Osteocyte (in vitro differentiated cells): ENCODE measurements at regions not wholly inside any gene's neighbourhood (a gene's known extent, or its start where the extent isn't known, plus 50 kb on each side); places are given as distances from the start of the nearest gene placed in this dataset.
"Not testable (repeated sequence)": the region's sequence is repeated elsewhere in the genome, so short reads cannot be mapped to it uniquely, and the experiment has no call there.

Experiments
- DNase-seq: peaks from one replicate; pipeline ENCODE4 v3.0.0; 2021; ENCODE audit warnings: mixed read lengths; ENCODE audit not compliant: unreplicated experiment; ENCODE audit errors: extremely low spot score
- H3K27ac Mint-ChIP-seq: one replicate; pipeline ENCODE4 v1.8.0; 2021; ENCODE audit warnings: mild to moderate bottlenecking, mixed read lengths; ENCODE audit not compliant: unreplicated experiment
- H3K27me3 Mint-ChIP-seq: one replicate; pipeline ENCODE4 v1.8.0; 2021; ENCODE audit warnings: mixed read lengths; ENCODE audit not compliant: unreplicated experiment
- H3K36me3 Mint-ChIP-seq: one replicate; pipeline ENCODE4 v1.8.0; 2021; ENCODE audit warnings: mixed read lengths; ENCODE audit not compliant: unreplicated experiment
- H3K4me1 Mint-ChIP-seq: one replicate; pipeline ENCODE4 v1.8.0; 2021; ENCODE audit warnings: mixed read lengths; ENCODE audit not compliant: unreplicated experiment
- H3K4me3 Mint-ChIP-seq: one replicate; pipeline ENCODE4 v1.8.0; 2021; ENCODE audit warnings: mild to moderate bottlenecking, moderate library complexity, mixed read lengths; ENCODE audit not compliant: unreplicated experiment
- H3K9me3 Mint-ChIP-seq: one replicate; pipeline ENCODE4 v1.8.0; 2021; ENCODE audit warnings: mixed read lengths; ENCODE audit not compliant: unreplicated experiment
- CTCF ChIP-seq: fragments of 200-600 bp; sonication (generic); IDR thresholded peaks from 2 replicates; pipeline ENCODE4 v1.5.0; 2021; ENCODE audit warnings: antibody characterized with exemption, mild to moderate bottlenecking, moderate library complexity

DNA sequence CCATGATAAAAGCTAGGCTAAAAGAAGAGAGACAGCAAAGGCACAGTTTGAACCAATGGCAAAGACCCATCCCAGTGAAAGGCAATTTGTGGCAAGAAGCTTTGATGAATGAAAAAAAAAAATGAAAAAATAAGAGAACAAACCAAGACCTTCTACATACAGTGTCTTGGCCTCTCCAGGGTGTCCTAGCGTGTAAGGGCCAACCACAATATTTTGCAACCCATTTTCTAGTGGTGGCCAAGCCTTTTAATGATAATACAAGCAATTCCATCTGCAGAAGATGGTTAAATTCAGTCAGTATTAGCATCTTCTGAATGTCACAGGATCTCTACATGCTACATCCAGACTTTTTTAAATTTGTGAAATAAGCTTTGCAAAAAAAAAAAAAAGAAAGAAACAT lies 270.4 kb downstream of the LRATD1 start:
- H3K36me3 Mint-ChIP-seq = no peaks in the 10 kb centered on the region
- no peaks in the 10 kb centered on the region for H3K27me3 Mint-ChIP-seq
- no peaks in the 10 kb centered on the region for H3K4me1 Mint-ChIP-seq
- no peak overlapping the region for H3K4me3 Mint-ChIP-seq
- DNase-seq = no peak
- H3K9me3 Mint-ChIP-seq = peaks cover 20% of the 10 kb centered on the region
- TF ChIP-seq CTCF = no peak
- no peak overlapping the region for H3K27ac Mint-ChIP-seq

DNA sequence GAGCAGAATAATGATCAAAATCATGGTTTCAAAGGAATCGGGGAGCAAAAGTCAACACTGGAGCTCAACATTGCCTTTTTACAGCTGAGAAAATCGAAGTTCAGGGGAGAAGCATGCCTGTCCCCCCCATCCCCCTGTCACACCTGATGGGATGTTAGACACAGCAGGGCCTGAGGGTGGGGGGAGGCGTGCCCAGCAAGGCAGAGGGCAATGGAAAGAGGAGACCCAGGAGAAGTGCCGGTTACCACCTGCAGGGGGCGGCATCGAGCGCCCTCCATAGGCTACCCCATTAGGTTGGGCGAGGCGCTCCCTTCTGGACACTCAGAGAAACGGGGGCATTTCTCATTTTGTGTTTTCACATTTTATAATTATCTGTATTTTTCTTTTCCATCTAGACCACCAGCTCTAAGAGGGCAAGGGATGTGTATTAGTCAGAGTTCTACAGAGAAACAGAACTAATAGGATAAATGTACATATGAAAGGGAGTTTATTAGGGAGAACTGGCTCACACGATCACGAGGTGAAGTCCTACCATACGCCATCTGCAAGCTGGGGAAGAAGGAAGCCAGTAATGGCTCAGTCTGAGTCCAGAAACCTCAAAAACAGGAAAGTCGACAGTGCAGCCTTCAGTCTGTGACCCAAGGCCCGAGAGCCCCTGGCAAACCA lies 271.3 kb downstream of the LRATD1 start:
- DNase-seq = no peak
- Mint-ChIP-seq H3K36me3 (no peaks in the 10 kb centered on the region), H3K9me3 (peaks cover 15% of the 10 kb centered on the region), H3K27ac (no peak overlapping the region), H3K27me3 (no peaks in the 10 kb centered on the region), H3K4me3 (no peak overlapping the region), H3K4me1 (no peaks in the 10 kb centered on the region)
- TF ChIP-seq CTCF = peak; percentile 43

GRCh38 chr2:14904378-14904777 lies 271.9 kb downstream of the LRATD1 start:
- H3K27me3 Mint-ChIP-seq, H3K27ac Mint-ChIP-seq, DNase-seq, H3K36me3 Mint-ChIP-seq, H3K4me3 Mint-ChIP-seq, H3K4me1 Mint-ChIP-seq: not testable (repeated sequence)
- peaks cover 15% of the 10 kb centered on the region for H3K9me3 Mint-ChIP-seq

- no peak for DNase-seq
- H3K27me3 Mint-ChIP-seq = no peaks in the 10 kb centered on the region
- no peaks in the 10 kb centered on the region for H3K36me3 Mint-ChIP-seq
- H3K27ac Mint-ChIP-seq = no peak overlapping the region
- H3K4me1 Mint-ChIP-seq = no peaks in the 10 kb centered on the region
- TF ChIP-seq CTCF = no peak
- H3K9me3 Mint-ChIP-seq = peaks cover 15% of the 10 kb centered on the region
- H3K4me3 Mint-ChIP-seq = no peak overlapping the region
Observed at GRCh38 chr2:14905571-14905970, 273.1 kb downstream of the LRATD1 start.

DNA sequence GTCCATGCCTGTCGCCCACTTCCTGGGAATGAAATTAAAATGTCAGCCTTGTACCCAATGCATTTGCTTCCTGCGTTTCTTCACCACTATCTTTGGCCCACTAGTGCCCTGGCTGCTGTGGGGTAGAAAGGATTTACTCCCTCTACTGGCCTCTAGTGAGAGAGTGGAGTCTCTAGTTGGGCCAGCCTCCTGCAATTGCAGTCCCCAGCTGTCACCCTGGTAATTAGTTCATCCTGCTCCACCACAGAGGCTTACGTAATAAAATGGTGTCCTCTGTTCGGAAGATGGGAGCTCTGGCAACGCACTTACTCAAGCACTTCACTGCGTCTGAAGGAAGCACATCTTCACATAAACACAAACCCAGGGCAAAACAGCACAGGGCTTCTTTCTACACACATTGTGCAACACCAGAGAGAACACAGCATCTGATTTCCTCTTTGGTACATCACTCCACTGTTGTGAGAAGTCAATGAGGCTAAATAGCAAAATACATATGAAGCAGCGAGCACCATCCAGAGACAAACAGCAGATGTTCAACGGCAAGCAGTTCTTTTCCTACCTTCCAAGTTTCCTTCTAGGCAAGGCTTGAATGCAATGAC lies 274.6 kb downstream of the LRATD1 start:
- TF ChIP-seq CTCF = no peak
- no peaks in the 10 kb centered on the region for H3K27me3 Mint-ChIP-seq
- H3K27ac Mint-ChIP-seq = no peak overlapping the region
- H3K36me3 Mint-ChIP-seq = no peaks in the 10 kb centered on the region
- peaks cover 15% of the 10 kb centered on the region for H3K9me3 Mint-ChIP-seq
- H3K4me3 Mint-ChIP-seq = no peak overlapping the region
- H3K4me1 Mint-ChIP-seq = no peaks in the 10 kb centered on the region
- no peak for DNase-seq
